ENCODE measurements at regions not wholly inside any gene's neighbourhood (a gene's known extent, or its start where the extent isn't known, plus 50 kb on each side); places are given as distances from the start of the nearest gene placed in this dataset.

GRCh38 chr14:44010595-44010994 lies 496.5 kb downstream of the FSCB start:
- DNase-seq (ENCODE audit: low read depth, low spot score) = no peak

DNA sequence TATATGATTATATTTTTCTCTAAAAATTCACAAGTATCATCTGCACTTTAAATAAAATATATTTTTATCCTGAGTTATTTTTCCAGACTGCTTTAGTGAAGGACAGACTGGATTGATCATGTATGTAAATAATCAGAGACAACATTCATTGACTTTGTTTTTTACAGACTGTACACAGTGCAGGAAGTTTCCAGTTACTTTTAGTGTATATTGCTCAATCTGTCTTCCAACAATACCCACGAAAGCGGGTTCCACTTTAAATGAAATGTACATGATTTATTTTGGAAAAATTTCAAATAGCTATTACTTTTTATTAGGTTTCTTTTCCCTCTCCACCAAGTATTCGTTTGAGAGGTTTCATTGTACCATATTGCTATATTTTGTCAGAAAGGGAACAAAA lies 497.0 kb downstream of the FSCB start:
- DNase-seq (ENCODE audit: low read depth, low spot score) = no peak

- no peak for DNase-seq (ENCODE audit: low read depth, low spot score)
These were observed 497.4 kb downstream of the FSCB start for GRCh38 chr14:44009642-44010041.

DNA sequence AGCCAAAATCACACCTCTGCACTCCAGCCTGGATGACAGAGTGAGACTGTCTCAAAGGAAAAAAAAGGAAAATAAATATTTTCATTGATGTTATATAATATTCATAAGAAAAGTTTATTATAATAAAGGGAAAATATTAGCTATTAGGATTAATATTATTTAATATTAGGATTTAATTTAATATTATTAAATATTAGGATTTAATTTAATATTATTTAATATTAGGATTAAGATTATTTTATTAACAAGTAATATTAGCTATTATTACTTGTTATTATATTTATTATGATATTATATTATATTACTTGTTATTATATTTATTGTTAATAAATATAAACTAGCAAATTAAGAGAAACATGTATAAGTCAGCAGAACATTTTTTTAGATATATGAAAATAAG lies 518.1 kb downstream of the FSCB start:
- no peak for DNase-seq (ENCODE audit: low read depth, low spot score)

GRCh38 chr14:43983721-43984120 lies 523.4 kb downstream of the FSCB start:
- DNase-seq (ENCODE audit: low read depth, low spot score) = no peak

- no peak for DNase-seq (ENCODE audit: low read depth, low spot score)
These were observed 525.8 kb downstream of the FSCB start for GRCh38 chr14:43981135-43981768.

- no peak for DNase-seq (ENCODE audit: low read depth, low spot score)
These were observed 550.3 kb downstream of the FSCB start for GRCh38 chr14:43956741-43957140.

DNA sequence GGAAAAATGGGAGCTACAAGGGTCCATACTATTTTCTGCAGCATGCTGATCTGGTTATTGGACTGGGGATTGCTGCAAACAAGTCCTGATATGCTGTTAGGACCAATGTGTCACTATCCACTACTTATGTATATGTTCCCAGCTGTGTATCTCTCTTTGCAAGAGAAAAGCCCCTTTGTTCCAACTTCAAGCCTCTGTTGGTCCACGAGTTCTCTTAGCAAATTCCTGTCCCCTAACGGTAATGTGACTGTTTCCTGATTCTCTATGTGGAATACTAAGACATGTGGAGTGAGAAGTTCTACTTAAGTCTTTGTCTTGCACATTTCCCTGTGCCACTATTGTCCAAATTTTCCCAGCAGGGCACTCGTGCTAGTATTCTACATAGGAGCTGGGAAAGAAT lies 557.7 kb downstream of the FSCB start:
- DNase-seq (ENCODE audit: low read depth, low spot score) = peak; percentile 25

GRCh38 chr14:43939836-43940235 lies 567.2 kb downstream of the FSCB start:
- no peak for DNase-seq (ENCODE audit: low read depth, low spot score)

DNA sequence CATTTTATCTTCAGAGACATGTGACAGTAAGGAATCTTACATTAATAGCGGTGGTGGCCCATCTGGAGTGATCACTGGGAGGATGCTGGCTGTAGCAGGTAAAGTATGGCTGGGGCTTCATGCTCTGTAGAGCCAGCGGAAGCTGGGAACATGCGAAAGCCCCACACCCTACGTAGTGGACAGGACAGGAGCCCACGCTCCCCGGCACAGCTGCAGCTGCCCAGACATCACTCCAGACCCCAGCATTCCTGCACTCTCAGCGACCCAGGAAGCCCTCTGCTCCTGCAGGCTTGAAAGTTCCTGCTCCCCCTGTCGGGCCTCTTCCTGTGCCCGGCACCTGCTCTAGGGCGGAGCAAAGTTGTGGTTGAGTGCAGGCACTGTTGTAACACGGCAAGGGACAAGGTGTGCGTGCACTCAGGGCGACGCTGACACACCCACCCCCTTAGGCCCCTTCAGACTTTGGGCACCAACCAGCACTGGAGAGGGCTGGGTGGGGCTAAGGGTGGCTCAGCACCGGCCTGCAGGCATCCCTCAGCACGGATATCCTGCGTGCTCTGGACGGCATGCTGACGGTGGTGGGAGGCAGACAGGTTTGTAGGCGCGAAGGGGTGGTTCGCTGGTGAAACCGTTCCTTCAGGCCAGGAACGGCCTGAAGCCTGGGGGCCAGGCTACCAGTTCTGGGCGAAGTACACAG lies 568.3 kb downstream of the FSCB start:
- no peak for DNase-seq (ENCODE audit: low read depth, low spot score)

- no peak for DNase-seq (ENCODE audit: low read depth, low spot score)
These were observed 570.1 kb downstream of the FSCB start for GRCh38 chr14:43937001-43937400.

DNA sequence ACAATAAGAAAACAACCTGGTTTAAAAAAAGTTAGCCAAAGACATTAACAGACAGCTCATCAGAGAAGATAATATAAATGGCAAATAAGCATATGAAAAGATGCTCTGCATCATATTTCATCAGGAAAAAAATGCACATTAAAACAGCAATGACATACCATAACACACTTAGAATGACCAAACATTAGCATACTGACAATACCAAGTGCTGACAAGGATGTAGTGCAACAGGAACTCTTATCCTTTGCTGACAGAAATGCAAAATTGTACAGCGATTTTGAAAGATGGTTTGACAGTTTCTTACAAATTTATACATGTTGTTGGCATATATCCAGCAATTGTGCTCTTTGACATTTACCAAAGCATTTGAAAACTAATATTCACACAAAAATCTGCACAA lies 573.0 kb downstream of the FSCB start:
- DNase-seq (ENCODE audit: low read depth, low spot score) = no peak

- no peak for DNase-seq (ENCODE audit: low read depth, low spot score)
These were observed 592.9 kb downstream of the FSCB start for GRCh38 chr14:43914041-43914693.

GRCh38 chr14:43903209-43903608 lies 603.9 kb downstream of the FSCB start:
- no peak for DNase-seq (ENCODE audit: low read depth, low spot score)

GRCh38 chr14:43901911-43902673 lies 605.0 kb downstream of the FSCB start:
- no peak for DNase-seq (ENCODE audit: low read depth, low spot score)

- no peak for DNase-seq (ENCODE audit: low read depth, low spot score)
These were observed 606.9 kb downstream of the FSCB start for GRCh38 chr14:43900173-43900655.

GRCh38 chr14:43898687-43899086 lies 608.4 kb downstream of the FSCB start:
- DNase-seq (ENCODE audit: low read depth, low spot score) = no peak

DNA sequence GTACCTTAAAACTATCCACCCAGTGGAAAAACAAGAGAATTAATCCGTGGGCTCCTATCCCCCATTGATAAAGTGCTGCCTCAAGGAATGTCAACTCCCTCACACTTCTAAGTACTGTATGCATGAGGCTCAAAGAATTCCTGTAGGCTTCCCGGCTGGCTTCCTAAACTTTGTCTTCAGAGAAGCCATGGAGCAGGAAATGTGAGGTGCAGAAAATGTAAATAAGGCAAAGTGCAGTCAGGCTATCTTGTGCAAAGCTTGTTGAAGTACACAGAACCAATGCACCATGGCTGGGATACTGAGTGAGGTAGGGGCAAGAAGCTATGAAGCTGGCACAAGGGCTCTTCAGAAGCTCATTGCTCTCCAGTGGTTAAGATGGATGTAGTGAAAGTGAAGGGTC lies 611.0 kb downstream of the FSCB start:
- DNase-seq (ENCODE audit: low read depth, low spot score) = no peak

- DNase-seq (ENCODE audit: low read depth, low spot score) = no peak
These were observed 612.5 kb downstream of the FSCB start for GRCh38 chr14:43894534-43894933.

GRCh38 chr14:43887523-43887922 lies 619.6 kb downstream of the FSCB start:
- no peak for DNase-seq (ENCODE audit: low read depth, low spot score)

- no peak for DNase-seq (ENCODE audit: low read depth, low spot score)
These were observed 629.6 kb downstream of the FSCB start for GRCh38 chr14:43877351-43877960.
